ENCODE measurements at regions not wholly inside any gene's neighbourhood (a gene's known extent, or its start where the extent isn't known, plus 50 kb on each side); places are given as distances from the start of the nearest gene placed in this dataset.

- Histone ChIP-seq H3K9ac (ENCODE audit: extremely low read depth, insufficient read length, low read length) (no peak overlapping the region), H3K4me2 (ENCODE audit: insufficient read depth, insufficient read length, low read length) (no peak overlapping the region), H2BK5ac (ENCODE audit: insufficient read length, low read length) (no peak overlapping the region), H2BK15ac (ENCODE audit: low read depth, low read length) (no peak overlapping the region), H3K56ac (ENCODE audit: insufficient read length, low read depth, low read length) (no peak overlapping the region), H4K5ac (ENCODE audit: insufficient read length, low read depth, low read length) (no peak overlapping the region), H3K9me3 (ENCODE audit: control insufficient read depth, low read depth, low read length) (no peaks in the 10 kb centered on the region), H3K27me3 (ENCODE audit: insufficient read depth, low read length) (no peaks in the 10 kb centered on the region), H3K14ac (ENCODE audit: insufficient read depth, low read length) (peak overlapping the region; percentile 51; the same call in 1 of the 2 replicates), H4K20me1 (ENCODE audit: control insufficient read depth, insufficient read depth, insufficient read length) (no peaks in the 10 kb centered on the region), H3K23ac (ENCODE audit: insufficient read length, low read depth, low read length) (no peak overlapping the region), H2AK5ac (ENCODE audit: insufficient read length, low read length) (no peak overlapping the region), H4K8ac (replicated peaks; ENCODE audit: insufficient read length, low read depth, low read length) (no peak overlapping the region), H3K4ac (ENCODE audit: low read depth, low read length) (no peak overlapping the region), H2BK20ac (ENCODE audit: low read depth, low read length, poor library complexity, severe bottlenecking) (no peak overlapping the region), H3K18ac (ENCODE audit: insufficient read length, low read depth, low read length) (no peak overlapping the region), H3K27ac (ENCODE audit: insufficient read length, low read depth, low read length) (no peak overlapping the region), H3K79me1 (ENCODE audit: insufficient read depth, low read depth, low read length, poor library complexity, severe bottlenecking) (no peaks in the 10 kb centered on the region), H2BK120ac (ENCODE audit: low read depth, low read length, poor library complexity, severe bottlenecking) (no peak overlapping the region), H3K79me2 (ENCODE audit: insufficient read depth, low read length) (no peaks in the 10 kb centered on the region), H3T11ph (ENCODE audit: low read length) (no peak overlapping the region), H3K23me2 (ENCODE audit: insufficient read length, low read depth, low read length, poor library complexity, severe bottlenecking) (no peaks in the 10 kb centered on the region), H2AFZ (ENCODE audit: low read length) (no peak overlapping the region), H2BK12ac (ENCODE audit: insufficient read length, low read depth, low read length) (no peak overlapping the region), H4K91ac (ENCODE audit: insufficient read length, low read depth, low read length) (no peak overlapping the region), H3K4me1 (ENCODE audit: insufficient read depth, low read length) (peaks cover 10% of the 10 kb centered on the region; the same call in 1 of the 2 replicates)
- Mint-ChIP-seq H3K4me3 (no peak overlapping the region), H3K27ac (peak overlapping the region in 1 of 3 experiments; percentile 49; a peak in 1 of 7 replicates), H3K27me3 (ENCODE audit: low read depth) (peaks cover 4% of the 10 kb centered on the region; the same call in 1 of the 2 replicates), H3K9me3 (no peaks in the 10 kb centered on the region), H3K36me3 (ENCODE audit: insufficient read depth in 1 of 3, low read depth in 3 of 3) (no peaks in the 10 kb centered on the region), H3K4me1 (peaks cover 33 to 35% of the 10 kb centered on the region in 2 experiments)
- TF ChIP-seq CTCF (conservative IDR thresholded peaks at IDR 0.05) = no peak
- DNase-seq = no peak
- WGBS (ENCODE audit: extremely low coverage, insufficient read length, low lambda C conversion rate) = no CpG with 5 or more reads among the region's 9 CpGs
Measured at GRCh38 chr12:124077701-124078100, 104.7 kb downstream of the ZNF664 start.

Data from H9 (cell line).